SK-N-DZ (cell line): ENCODE measurements at regions not wholly inside any gene's neighbourhood (a gene's known extent, or its start where the extent isn't known, plus 50 kb on each side); places are given as distances from the start of the nearest gene placed in this dataset.

Experiments used
- DNase-seq: peaks from one replicate; pipeline ENCODE4 v3.0.0-alpha.2; 2015; ENCODE audit warnings: low spot score

GRCh38 chr3:31247850-31248562 is 284.7 kb upstream of the STT3B start:
- no peak for DNase-seq

- no peak for DNase-seq
These were observed 284.1 kb upstream of the STT3B start for GRCh38 chr3:31248563-31248992.

- no peak for DNase-seq
These were observed 283.2 kb upstream of the STT3B start for GRCh38 chr3:31249545-31249944.

DNA sequence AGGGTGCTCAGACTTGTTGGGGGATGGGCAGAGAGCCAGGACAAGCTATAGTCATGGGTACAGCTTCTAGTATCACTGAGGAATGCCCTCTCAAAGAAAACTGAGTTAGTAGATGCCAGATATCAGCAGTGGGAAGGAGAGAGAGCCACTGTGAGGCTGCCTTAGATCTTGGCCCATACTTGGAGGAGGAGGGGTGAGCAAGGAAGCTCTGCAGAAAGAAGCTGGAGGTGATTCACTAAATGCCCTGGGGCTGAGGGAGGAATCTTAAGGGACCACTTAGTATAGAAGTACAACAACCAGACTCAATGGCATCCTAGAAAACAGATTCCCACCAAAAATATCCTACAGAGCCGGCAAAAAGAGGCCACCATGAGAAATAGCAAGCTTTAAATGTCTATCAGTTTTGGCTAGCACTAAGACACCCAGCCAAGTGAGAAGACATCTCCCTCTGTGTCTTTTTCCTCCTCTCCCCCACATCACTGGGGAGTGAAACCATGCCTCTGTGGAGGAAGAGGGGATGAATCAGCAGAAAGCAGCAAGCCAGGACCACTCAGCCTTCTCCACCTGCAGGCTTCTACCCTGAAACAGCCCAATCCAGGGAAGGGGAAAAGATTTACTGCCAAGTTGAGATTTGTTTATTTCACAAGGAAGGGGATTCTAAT is 282.5 kb upstream of the STT3B start:
- DNase-seq, result no peak

DNA sequence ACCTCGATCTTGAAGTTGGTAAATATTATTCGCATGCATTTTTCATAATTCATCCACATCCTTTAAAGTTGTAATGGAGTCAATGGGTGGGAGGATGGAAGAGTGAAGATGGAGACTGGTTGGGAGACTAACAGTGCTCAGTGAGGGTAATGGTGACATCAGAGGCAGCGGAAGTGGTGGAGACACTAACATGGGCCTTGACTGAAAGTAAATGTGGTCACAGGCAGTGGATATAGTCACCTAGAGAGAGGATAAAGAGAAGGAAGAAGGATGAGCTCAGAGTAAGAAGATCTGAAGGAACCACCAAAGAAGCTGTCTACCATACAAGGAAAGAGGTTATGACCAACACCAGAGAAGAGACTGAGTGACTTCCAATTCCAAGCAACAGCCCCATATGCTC is 281.6 kb upstream of the STT3B start:
- DNase-seq, result no peak

DNA sequence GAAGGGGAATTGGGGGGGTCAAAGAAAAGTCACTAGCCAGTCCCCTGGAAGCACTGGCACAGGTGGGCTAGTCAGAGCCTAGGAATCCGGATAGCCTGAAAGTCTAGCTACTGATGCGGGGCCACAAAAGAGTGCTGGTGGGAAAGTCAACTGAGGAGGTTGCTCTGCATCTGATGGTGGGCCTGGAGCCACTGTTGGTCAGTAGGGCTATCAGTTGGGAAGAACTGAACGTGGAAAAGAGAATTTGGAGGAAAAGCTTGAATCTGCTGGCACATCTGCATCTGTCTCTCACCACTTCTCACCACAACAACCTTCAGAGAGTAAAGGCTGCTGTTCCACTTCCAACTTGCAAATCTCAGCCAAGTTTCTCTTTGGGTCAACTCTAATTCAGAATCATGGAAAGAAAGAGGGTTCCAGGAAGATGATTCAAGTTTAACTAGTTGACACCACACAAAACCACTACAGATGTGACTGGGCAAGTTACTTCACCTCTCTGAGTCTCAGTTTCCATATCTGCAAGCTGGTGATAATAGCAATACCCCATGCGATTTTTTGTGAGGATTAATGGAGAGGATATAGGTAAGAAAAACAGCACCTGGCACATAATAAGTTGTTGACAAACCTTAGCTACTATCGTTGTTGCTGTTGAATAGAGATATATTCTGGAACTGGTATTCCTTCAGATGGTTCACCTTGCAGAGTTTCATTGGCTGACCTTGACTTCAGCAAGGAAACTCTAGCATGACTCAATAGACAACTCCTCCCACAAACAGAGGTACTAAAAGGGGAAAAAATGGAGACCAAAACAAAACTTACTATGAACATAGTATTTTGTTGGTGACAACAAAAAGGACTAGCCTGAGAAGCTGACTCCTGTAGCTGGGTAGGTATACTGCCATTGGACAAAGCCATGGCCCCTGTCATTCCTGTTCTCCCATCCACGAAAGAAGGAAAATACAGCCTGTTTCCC is 280.2 kb upstream of the STT3B start:
- no peak for DNase-seq

DNA sequence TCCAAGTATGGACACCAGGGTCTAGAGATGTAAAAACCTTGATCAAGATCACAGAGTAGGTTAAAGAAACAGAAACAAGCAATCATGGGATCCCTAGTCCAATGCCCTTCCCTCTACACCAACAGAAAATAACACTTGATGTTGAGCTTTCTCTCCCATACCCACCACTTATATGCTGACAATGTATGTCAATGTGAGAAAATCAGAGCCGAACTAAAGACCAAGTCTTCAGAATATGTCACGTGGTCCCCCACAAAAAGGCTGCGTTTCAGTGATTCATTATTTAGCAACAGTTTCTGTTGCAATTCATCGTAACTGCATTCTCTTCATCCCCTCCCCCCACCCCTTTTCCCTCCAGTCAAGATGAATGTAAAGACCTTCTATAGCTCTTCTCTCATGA is 278.9 kb upstream of the STT3B start:
- no peak for DNase-seq

DNA sequence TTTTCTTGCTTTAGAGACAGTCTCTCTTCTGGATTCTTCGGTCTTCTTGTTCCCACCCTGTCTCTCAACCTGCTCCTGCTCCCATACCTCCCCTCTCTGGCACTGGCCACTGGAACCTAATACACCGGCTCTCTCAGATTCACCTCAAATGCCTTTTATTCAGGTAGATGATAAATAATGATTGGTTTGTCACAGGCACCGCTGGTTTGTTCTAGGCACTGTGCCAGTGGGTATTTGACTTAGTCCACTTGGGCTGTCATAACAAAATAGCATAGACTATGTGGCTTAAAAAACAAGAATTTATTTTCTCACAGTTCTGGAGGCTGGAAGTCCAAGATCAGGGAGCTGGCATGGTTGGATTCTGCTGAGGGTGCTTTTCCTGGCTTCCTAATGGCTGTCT is 278.2 kb upstream of the STT3B start:
- DNase-seq, result no peak

DNA sequence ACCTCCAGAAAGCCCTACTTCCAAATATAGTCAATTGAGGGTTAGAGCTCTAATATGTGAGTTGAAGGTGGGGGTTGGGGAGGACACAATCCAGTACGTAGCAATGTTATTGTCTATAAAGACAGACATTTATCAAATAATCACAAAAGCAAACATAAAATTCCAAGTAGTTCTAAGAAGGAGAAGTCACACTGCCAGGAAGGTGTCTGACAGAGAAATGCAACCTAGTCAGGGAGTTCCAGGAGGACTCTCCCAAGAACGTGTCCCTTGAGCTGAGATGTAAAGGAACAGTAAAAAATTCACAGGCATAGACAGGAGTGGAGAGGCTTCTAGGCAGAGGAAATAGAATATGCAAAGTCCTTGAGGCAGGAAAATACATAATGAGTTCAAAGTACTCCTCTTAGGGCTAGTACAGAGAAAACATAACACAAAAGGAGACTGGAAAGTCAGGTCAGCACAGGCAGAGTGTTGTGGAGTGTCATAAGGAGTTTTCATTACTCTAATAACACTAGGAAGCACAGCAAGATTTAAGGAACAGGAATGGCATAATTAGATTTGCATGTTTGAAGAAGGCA is 277.6 kb upstream of the STT3B start:
- no peak for DNase-seq

GRCh38 chr3:31262201-31262600 is 270.5 kb upstream of the STT3B start:
- DNase-seq, result no peak

DNA sequence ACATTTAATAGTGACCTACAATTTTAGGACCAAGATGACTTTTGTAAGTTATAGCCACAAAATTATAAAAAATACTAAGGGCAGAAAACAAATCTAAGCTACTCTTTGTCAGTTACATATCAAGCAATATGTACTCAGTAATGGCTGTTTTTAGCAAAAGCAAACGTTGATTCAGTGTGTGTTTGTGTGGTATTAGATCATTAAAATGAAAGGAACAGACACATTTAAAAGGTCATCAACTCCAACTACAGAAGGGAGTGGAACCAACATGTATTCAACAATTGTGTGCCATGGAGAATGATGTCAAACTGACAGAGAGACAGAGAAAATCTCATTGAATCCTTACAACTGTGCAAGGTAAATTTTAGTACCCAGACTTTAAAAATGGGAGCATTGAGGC is 268.8 kb upstream of the STT3B start:
- DNase-seq, result no peak

DNA sequence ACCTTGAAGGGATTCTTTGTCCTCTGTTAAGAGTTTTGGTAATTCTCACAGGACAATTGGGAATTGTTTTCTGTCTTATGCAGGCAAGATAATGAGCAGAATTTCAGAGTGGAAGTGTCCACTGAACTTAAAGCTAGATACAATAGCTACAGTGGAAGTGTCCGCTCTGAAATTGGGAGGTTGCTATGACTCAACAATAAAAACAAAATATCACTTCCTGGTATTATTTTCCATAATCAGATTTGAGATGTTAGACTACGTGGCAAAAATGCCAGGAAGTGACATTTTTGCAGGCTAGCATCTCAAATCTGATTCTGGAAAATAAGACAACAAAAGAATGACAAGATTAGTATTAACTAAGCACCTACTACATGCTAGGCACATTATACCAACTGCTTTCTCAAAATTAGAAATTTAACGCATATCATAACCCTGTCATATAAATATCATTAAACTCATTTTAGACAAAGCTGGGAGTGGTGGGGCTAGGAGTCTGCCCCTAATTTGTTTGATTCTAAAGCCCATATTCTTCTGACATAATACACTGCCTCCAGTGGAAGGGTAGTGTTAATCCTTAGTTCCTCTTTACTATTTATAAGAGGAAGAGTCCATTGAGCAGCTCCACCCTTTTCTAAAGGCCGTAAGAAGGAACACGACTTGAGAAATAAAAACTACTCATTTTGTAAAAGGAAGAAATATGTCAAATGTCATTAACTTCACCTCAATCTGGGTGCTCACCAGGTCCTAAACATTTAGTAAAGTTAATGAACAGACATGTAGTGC is 266.9 kb upstream of the STT3B start:
- DNase-seq, result no peak

DNA sequence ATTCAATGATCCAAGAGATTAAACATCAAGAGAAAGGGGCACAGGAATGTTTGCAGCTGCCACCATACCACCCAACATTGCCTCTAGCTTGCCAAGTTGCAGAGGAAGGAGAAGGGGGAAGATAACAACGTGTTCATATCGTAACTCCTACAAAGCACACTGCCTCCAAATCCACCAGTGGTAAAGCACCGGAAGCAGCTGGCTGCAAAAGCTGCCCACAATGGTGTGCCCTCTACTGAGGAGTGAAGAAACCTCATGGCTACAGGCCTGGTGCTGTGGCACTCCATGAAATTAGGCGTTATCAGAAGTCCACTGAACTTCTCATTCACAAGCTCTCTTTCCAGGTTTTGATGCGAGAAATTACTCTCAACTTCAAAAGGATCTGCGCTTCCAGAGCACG is 263.9 kb upstream of the STT3B start:
- DNase-seq, result no peak

- DNase-seq, result no peak
These were observed 262.7 kb upstream of the STT3B start for GRCh38 chr3:31270010-31270409.

DNA sequence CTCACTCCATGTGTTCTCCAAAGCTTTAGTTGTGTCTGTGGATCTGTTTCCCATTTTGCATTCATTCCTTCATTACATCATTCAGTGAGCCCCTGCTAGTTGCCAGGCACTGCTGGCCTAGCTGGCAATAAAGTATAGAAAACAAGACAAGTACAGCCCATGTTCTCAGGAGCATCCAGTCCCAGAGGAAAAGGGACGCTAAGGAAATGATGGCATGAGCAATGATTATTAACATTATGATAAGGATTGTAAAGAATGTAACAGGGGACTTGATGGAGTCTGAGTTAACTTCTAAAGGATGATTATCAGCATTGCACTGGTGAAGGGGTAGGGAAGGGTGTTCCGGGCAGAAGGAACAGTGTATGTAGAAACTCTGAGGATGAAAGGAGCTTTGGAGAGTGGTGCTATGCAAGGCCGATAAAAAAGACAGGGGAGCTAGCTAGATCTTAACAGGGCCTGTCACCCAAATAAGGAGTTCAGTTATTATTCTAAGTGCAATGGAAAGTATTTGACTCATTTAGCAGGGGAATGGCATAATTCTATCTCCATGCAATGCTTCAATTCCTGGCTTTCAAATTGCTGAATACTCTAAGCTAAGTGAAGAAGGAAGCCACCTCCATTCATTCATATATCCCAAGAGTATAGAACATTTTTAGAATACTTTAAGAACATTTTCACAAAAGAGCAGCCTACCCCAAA is 258.2 kb upstream of the STT3B start:
- DNase-seq, result no peak

GRCh38 chr3:31275038-31275572 is 257.6 kb upstream of the STT3B start:
- no peak for DNase-seq

- DNase-seq, result no peak
These were observed 257.1 kb upstream of the STT3B start for GRCh38 chr3:31275583-31275982.

GRCh38 chr3:31277582-31277981 is 255.1 kb upstream of the STT3B start:
- no peak for DNase-seq

DNA sequence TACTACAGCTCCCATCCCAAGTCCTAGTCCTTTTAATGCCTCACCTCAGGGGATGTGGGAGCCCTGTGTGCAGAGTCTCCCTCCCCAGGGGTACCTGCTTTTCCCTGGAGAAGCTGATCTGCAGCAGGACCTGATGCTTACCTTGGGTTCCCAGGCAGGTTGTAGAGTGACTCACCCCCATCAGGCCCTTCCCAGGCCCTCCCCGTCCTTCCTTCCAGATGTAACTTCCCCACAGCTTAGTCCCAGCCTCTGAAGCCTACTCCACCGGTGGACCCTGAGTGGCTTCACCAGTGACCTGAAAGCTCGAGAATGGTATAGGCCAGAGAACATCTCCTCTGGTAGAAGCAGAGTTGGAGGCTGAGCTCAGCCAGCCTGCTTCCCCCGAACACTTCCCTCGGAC is 254.2 kb upstream of the STT3B start:
- no peak for DNase-seq

DNA sequence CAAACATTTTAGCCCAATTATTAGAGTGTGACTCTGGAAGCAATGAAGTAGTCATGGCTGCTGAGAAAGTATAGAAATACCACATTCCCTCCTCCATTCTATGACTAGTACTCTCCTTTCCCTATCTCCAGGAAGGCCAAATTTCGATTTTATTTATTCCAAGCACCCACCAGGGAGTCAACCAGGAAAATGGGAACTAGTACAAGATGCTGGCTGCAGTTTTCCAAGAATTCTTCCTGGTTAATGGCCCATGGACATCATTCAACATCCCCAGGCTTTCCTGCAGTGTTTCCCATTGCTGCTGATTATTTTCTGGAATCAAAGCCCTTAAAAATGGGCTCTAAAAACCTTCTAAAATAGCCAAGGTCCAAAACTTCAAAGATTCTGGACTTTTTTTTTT is 247.9 kb upstream of the STT3B start:
- DNase-seq, result no peak
